Fibroblast of pulmonary artery (primary cell): ENCODE measurements at regions not wholly inside any gene's neighbourhood (a gene's known extent, or its start where the extent isn't known, plus 50 kb on each side); places are given as distances from the start of the nearest gene placed in this dataset.

Experiments
- DNase-seq: peaks from one replicate; pipeline ENCODE4 v3.0.0-alpha.2; 2010; ENCODE audit warnings: low read depth
- H3K4me3 ChIP-seq: replicated peaks from 2 replicates; pipeline ENCODE4 v1.5.1; 2011; ENCODE audit warnings: low read depth, mild to moderate bottlenecking, control low read depth, low read length, moderate library complexity
- CTCF ChIP-seq: IDR thresholded peaks from 2 replicates; pipeline ENCODE4 v1.5.1; 2011; ENCODE audit warnings: mild to moderate bottlenecking, control low read depth, low read length, inconsistent platforms; ENCODE audit errors: missing control alignments

- TF ChIP-seq CTCF, result no peak
- no peak for DNase-seq
- no peak overlapping the region for H3K4me3 ChIP-seq
Measured at GRCh38 chr20:60215816-60216730, 257.9 kb downstream of the CDH26 start.

DNA sequence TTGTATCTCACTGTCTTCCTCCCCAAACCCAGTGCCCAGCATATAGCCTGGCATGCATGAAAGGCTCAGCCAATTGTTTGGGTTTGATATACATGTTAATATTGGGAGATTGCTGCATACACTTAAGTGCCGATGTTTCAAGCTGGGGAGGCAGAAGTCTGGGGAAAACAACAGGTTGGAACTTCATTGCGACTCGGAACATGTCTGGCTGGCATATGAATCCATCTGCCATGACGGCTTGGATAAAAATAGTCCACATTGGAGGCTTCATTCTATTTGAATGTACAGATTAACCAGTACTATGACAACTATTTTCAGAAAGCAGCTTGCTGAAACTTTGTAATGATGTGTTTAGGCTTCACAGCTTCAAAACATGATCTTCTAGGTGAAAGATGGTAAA lies 261.0 kb downstream of the CDH26 start:
- TF ChIP-seq CTCF, result no peak
- no peak overlapping the region for H3K4me3 ChIP-seq
- DNase-seq, result no peak

- no peak for TF ChIP-seq CTCF
- no peak overlapping the region for H3K4me3 ChIP-seq
- no peak for DNase-seq
Measured at GRCh38 chr20:60219984-60220562, 261.9 kb downstream of the CDH26 start.

DNA sequence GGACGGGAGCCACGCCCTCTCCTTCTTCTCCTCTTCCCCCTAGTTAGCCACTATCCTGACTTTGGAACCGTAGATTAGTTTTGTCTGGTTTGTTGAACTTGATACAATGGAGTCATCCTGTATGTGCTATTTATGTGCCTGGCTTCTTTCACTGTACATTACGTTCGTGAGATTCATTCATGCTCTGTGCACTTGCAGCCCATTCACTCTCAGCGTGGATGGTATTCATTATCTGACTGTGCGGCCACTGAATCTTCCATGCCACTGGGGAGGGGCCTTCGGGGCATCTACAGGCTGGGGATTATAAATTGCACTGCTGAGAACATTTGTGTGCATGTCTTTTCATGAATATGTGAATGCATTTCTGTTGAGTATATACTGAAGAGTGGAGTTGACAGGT lies 262.5 kb downstream of the CDH26 start:
- TF ChIP-seq CTCF, result no peak
- no peak overlapping the region for H3K4me3 ChIP-seq
- no peak for DNase-seq

- TF ChIP-seq CTCF, result no peak
- no peak overlapping the region for H3K4me3 ChIP-seq
- DNase-seq, result no peak
Measured at GRCh38 chr20:60221593-60221992, 263.4 kb downstream of the CDH26 start.

DNA sequence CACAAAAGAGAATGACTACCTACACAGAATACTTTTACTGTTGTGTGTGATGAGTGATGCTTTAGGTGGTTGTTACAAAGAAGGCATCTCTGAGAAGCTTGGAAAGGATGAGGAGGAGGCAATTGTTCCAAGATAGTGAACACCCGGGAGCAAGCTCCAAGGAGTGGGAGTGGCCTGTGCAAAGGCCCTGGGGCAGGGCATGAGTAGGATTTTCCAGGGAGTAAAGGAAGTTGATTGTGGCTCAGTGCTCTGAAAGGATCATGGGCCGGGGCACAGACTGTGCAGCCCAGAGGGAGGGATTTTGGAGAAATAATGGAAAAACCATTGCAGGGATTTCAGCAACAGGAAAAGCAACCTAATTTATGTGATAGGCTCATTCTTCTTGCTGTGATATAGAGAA lies 264.3 kb downstream of the CDH26 start:
- no peak for TF ChIP-seq CTCF
- H3K4me3 ChIP-seq, result no peak overlapping the region
- no peak for DNase-seq

DNA sequence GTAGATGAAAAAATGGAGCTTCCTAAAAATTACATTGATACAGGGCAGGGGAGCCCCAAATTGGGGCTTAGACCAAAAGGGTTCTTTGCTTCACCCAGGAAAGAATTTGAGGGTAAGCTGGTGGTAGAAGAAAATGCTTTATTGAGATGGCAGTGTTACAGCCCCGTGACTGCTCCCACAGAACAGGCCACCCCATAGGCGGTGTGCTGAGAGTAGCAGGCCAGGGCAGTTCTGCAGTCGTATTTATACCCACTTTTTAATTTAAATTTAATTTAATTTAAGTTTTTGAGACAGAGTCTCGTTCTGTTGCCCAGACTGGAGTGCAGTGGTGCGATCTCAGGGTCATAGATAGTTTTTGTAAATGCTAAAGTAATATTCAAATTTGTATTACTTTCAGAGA lies 265.0 kb downstream of the CDH26 start:
- no peak for TF ChIP-seq CTCF
- H3K4me3 ChIP-seq, result no peak overlapping the region
- no peak for DNase-seq
